ENCODE measurements at regions not wholly inside any gene's neighbourhood (a gene's known extent, or its start where the extent isn't known, plus 50 kb on each side); places are given as distances from the start of the nearest gene placed in this dataset.

DNA sequence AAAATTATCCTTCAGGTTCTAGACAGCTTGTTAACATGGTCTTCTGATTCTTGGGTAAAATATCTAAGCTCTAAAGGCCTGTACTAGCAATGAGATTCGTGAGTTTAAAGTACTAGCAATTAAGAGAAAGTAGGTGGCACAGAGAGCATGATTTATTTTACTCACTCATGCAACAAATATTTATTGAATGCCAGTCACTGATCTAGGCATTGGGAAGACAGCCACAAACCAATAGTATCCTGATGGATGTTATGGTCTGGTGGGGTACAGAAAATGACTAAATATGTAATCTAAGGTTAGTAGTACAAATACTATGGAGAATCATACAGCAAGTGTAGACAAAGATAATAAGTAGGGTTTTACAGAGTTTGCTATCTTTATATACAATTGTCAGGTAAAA lies 751.3 kb downstream of the ZNF385D start:
- peaks cover 0 to 12% of the 10 kb centered on the region in 2 experiments; a peak in 3 of 4 replicates for H3K9me3 ChIP-seq (ENCODE audit: control insufficient read depth in 1 of 2, insufficient read depth in 1 of 2, low read depth in 1 of 2, low read length in 2 of 2)
- no peaks in the 10 kb centered on the region for H3K4me1 ChIP-seq (ENCODE audit: control insufficient read depth in 1 of 2, insufficient read depth in 2 of 2, low read length in 2 of 2)
- no peaks in the 10 kb centered on the region for H3K79me2 ChIP-seq (ENCODE audit: insufficient read depth, low read length)
- ChIA-PET CTCF (no interaction called here), RAD21 (ENCODE audit: low non-redundant PET in 1 of 2, low total read pairs in 2 of 2, uncharacterized antibody in 2 of 2, unreplicated experiment in 2 of 2) (no interaction called here), POLR2A (no interaction called here)
- H3K27ac ChIP-seq (ENCODE audit: low read depth, low read length), result no peak overlapping the region
- H2AFZ ChIP-seq (ENCODE audit: low read depth, low read length, poor library complexity, severe bottlenecking), result no peak overlapping the region
- no peak for ATAC-seq
- H3K4me3 ChIP-seq (replicated peaks in 1 of 2; ENCODE audit: low read depth in 1 of 2, low read length in 2 of 2), result no peak overlapping the region
- no peaks in the 10 kb centered on the region for H3K27me3 ChIP-seq (ENCODE audit: insufficient read depth, low read length)
- TF ChIP-seq SP1 (IDR thresholded peaks at IDR 0.05; ENCODE audit: low read depth) (no peak), FOSL1 (IDR thresholded peaks at IDR 0.05; ENCODE audit: low read depth) (no peak), CEBPB (IDR thresholded peaks at IDR 0.05; ENCODE audit: low read depth) (no peak), ATF3 (IDR thresholded peaks at IDR 0.05) (no peak), ZFX (IDR thresholded peaks at IDR 0.05) (no peak), POLR2AphosphoS5 (IDR thresholded peaks at IDR 0.05; ENCODE audit: low read depth, low read length) (no peak), CTCF (IDR thresholded peaks at IDR 0.05 in 2 of 3, conservative IDR thresholded peaks at IDR 0.05 in 1 of 3; ENCODE audit: borderline replicate concordance in 1 of 3, insufficient read depth in 1 of 3, low read depth in 2 of 3, low read length in 2 of 3) (no peak), EZH2 (IDR thresholded peaks at IDR 0.05) (no peak), ZNF274 (IDR thresholded peaks at IDR 0.05; ENCODE audit: low read depth, low read length) (no peak), RAD21 (IDR thresholded peaks at IDR 0.05; ENCODE audit: low read depth) (no peak), EZH2phosphoT487 (IDR thresholded peaks at IDR 0.05; ENCODE audit: borderline replicate concordance) (no peak), CBX3 (IDR thresholded peaks at IDR 0.05; ENCODE audit: low read depth) (no peak), EGR1 (IDR thresholded peaks at IDR 0.05; ENCODE audit: low read depth) (no peak), ELF1 (IDR thresholded peaks at IDR 0.05; ENCODE audit: borderline replicate concordance, low read depth) (no peak)
- TF ChIP-seq, protein P1, sequence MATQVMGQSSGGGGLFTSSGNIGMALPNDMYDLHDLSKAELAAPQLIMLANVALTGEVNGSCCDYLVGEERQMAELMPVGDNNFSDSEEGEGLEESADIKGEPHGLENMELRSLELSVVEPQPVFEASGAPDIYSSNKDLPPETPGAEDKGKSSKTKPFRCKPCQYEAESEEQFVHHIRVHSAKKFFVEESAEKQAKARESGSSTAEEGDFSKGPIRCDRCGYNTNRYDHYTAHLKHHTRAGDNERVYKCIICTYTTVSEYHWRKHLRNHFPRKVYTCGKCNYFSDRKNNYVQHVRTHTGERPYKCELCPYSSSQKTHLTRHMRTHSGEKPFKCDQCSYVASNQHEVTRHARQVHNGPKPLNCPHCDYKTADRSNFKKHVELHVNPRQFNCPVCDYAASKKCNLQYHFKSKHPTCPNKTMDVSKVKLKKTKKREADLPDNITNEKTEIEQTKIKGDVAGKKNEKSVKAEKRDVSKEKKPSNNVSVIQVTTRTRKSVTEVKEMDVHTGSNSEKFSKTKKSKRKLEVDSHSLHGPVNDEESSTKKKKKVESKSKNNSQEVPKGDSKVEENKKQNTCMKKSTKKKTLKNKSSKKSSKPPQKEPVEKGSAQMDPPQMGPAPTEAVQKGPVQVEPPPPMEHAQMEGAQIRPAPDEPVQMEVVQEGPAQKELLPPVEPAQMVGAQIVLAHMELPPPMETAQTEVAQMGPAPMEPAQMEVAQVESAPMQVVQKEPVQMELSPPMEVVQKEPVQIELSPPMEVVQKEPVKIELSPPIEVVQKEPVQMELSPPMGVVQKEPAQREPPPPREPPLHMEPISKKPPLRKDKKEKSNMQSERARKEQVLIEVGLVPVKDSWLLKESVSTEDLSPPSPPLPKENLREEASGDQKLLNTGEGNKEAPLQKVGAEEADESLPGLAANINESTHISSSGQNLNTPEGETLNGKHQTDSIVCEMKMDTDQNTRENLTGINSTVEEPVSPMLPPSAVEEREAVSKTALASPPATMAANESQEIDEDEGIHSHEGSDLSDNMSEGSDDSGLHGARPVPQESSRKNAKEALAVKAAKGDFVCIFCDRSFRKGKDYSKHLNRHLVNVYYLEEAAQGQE (IDR thresholded peaks at IDR 0.05; ENCODE audit: low read depth), result no peak
- TF ChIP-seq, protein P2, sequence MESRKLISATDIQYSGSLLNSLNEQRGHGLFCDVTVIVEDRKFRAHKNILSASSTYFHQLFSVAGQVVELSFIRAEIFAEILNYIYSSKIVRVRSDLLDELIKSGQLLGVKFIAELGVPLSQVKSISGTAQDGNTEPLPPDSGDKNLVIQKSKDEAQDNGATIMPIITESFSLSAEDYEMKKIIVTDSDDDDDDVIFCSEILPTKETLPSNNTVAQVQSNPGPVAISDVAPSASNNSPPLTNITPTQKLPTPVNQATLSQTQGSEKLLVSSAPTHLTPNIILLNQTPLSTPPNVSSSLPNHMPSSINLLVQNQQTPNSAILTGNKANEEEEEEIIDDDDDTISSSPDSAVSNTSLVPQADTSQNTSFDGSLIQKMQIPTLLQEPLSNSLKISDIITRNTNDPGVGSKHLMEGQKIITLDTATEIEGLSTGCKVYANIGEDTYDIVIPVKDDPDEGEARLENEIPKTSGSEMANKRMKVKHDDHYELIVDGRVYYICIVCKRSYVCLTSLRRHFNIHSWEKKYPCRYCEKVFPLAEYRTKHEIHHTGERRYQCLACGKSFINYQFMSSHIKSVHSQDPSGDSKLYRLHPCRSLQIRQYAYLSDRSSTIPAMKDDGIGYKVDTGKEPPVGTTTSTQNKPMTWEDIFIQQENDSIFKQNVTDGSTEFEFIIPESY (IDR thresholded peaks at IDR 0.05; ENCODE audit: extremely low read depth, insufficient replicate concordance, low read length), result no peak
- no peaks in the 10 kb centered on the region for H3K36me3 ChIP-seq (ENCODE audit: control insufficient read depth in 1 of 2, insufficient read depth in 2 of 2, low read length in 2 of 2)
- no peak for DNase-seq (ENCODE audit: low read depth, low spot score)
- no peaks in the 10 kb centered on the region for H4K20me1 ChIP-seq (ENCODE audit: insufficient read depth)
- H3K9ac ChIP-seq (ENCODE audit: low read length), result no peak overlapping the region
- H3K9me2 ChIP-seq (ENCODE audit: insufficient read depth), result no peaks in the 10 kb centered on the region
- H3K4me2 ChIP-seq (ENCODE audit: low read length), result no peak overlapping the region
- intact Hi-C loops (cut with micrococcal nuclease), result no loop called here
- no TSS peak for BruUV-seq (replicated peaks)

Data from HCT116 (cell line).